IPS-NIHi11 (cell line): ENCODE measurements at regions not wholly inside any gene's neighbourhood (a gene's known extent, or its start where the extent isn't known, plus 50 kb on each side); places are given as distances from the start of the nearest gene placed in this dataset.

Experiments used
- DNase-seq: peaks from one replicate; pipeline ENCODE4 v3.0.0; 2012; ENCODE audit warnings: mixed read lengths, low spot score

DNA sequence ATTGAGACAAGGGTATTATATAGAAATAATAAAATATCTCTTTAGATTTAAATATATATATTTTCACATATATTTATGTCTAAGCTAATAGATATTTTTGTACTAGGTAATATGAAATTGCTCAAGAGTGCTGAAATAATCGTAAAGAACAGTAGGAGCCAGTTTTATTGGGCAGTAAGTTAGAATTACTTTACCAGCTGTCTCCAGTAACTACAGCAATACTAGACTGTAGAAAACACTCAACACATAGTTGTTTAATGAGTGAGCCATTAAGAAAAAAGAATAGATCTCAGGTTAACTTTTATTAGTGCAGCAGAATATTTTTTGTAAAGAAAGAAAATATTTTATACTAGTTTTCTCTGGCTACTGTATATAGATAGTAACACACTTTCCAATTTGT, 715.2 kb downstream of the TRIML1 start:
- DNase-seq: no peak

DNA sequence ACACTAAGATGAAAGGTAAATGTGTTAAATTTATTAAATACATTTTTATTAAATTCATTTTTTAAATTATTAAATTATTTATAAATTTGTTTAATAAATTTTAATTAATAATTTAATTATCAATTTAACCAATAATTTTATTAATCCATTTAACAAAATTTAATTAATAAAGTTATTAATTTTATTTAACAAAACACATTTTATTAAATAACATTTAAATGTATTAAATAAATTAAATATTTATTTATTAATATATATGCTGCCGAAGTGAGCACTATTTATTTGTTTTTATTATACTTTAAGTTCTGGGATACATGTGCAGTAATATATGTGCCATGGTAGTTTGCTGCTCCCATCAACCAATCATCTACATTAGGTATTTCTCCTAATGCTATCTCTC, 719.5 kb downstream of the TRIML1 start:
- no peak for DNase-seq

DNA sequence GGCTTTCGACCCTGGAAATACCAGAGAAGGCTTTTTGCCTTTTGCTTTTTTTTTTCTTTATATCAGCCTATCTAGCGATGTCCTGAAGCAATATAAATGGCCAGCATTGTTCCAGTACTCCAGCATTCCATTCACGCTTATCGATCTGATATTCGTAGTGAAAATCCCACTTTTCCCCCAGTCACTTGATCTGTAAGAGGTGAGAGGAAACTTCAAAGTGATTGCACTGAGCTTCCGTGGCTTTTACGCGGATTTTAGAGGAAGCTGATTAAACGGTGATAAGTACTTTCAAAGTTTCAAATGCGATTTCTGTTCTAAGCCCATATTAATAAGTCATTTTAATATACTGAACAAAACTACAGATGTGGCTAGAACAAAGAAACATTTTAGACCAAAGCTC, 725.5 kb downstream of the TRIML1 start:
- DNase-seq: no peak

DNA sequence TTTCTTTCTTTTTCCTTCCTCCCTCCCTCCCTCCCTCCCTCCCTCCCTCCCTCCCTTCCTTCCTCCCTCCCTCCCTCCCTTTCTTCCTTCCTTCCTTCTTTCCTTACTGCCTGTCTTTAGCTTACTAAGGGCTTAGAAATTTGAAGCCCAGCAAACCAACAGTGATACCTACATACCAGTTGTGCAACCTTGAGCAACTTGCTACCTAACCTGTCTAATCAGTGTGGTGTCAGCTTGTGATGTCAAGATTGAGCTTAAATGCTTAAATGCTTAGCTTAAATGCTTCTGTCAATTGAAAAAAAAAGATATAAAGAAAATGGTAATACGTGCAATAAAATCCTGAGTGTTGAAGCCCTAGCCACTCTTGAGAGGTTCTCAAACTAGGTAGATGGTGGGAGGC, 728.6 kb downstream of the TRIML1 start:
- no peak for DNase-seq

DNA sequence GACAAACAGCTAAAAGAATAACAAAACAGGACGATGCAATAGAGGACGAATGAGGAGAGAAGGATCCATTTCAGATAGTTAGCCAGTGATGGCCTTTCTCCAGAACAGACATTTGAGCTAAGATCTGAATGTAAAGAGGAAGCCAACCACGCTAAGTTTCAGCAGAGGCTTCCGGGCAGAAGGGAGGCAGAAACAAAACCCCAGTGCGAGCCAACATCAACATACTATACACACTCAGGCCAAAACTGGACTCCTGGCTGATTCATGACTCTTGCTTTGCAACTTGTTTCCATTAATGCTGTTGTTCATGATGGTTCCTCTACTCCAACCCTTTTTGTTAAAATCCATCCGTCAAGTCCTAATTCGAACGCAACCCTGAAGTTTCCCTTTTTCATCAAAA, 730.3 kb downstream of the TRIML1 start:
- DNase-seq: no peak

DNA sequence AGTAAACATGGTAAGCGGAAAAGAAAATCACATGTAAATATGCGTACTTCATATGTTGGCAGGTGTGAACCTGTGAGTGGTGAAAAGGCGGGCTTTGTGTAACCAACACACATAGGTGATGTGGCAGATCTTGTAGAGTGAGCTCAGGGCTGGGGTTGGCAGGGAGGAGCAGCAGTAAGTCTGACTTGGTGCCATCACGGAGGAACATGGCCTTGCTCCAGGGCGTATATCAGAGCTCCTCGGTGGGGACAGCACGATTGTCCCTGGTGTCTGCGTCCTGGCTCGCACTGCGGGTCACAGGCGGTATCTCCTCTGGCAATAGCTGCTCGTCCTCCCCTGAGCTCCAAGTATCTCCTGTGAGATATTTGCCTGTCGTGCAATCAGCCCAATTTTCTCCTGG, 733.6 kb downstream of the TRIML1 start:
- DNase-seq: no peak

DNA sequence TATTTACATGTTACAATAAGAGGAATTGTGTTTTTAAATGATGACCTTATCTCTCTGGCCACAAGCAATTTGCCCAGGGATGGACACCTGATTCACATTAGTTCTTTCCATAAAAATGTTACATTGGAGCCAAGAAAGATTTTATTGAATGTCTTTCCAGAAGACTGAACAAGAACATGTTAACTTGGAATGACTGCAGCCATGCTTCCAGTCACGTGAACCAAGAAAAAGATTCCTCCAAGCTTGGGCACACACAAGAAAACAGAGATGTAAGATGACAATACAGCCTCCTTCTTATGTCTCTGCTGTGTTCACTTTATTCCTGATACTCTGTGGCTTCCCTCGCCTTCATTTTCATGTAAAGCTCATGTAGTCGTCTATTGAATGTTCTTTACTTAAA, 737.6 kb downstream of the TRIML1 start:
- DNase-seq: no peak

DNA sequence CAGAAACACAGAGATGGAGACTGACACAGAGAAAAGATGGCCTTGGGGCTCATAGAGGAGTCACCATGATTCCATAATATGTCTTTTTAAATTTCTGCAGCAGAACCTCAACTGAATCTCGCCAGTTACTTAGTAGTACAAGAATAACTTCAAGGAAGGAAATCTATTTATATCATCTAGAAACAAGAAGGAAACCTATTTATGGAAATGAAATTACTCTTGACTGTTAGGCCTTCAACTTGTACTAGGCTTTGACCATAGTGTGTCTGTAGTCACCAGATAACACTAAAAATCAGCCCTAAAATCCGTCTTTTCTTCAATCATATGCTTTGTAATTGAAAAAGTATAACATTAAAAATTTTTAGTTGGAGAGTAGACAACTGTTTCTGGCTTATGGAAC, 740.4 kb downstream of the TRIML1 start:
- DNase-seq: no peak

DNA sequence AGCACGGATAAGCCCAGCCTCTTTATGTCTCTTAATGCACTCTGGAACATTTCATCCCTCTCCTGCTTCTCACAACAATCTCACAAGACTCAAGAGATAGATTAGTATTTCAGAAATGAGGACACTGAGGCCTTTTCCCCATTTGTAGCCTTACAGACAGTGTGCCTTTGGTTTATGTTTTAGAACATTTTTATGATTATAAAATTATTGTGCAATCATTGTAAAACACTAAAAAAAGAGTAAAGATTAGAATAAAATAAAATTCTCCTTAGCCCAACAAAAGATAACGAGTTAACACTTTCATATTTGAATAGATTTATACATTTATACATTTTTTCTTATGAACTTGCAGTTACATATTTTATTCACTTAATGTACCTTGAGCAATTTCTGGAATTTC, 748.7 kb downstream of the TRIML1 start:
- DNase-seq: no peak

DNA sequence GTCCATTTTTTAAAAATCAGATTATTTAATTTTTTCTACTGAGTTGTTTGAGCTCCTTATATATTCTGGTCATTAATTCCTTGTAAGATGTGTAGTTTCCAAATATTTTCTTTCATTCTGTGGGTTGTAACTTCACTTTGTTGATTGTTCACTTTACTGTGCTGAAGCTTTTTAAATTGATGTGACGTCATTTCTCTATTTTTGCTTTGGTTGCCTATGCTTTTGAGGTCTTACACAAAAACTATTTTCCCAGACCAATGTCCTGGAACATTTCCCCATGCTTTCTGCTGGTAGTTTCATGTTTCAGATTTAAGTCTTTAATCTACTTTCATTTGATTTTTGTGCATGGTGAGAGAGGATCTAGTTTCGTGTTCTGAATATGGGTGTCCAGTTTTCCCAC, 753.6 kb downstream of the TRIML1 start:
- DNase-seq: no peak

DNA sequence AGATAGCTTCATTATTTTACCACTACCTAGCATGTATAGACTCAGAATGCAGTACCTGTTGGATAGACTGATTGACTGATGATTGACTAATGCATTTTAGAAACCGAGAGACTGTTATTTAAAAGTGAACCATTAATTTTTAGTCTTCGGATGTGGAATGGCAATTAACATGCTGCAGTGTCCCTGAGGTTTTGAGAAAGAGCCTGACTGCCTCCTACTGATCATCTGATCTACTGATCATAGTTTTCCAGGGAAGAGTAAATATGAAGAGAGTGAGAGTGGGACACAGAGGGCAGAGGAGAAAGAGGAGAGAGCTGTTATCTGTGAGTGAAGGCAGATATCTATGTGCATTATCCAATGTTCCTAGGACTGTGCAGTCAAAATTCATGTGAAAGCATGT, 764.7 kb downstream of the TRIML1 start:
- DNase-seq: no peak

DNA sequence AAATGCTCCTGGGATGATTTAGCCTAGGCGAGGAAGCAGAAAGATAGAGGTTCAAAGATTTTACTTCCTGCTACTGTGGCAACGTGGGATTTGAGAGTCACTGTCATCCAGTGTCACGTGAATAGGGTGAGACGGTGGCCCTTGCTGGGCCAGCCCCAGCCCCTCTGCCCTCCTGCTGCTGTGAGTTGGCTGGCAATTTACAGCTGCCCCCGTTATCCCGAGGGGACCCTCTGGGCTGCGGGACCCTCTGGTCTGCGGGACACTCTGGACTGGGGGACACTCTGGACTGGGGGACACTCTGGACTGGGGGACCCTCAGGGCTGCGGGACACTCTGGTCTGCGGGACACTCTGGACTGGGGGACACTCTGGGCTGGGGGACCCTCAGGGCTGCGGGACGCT, 765.4 kb downstream of the TRIML1 start:
- DNase-seq: no peak

DNA sequence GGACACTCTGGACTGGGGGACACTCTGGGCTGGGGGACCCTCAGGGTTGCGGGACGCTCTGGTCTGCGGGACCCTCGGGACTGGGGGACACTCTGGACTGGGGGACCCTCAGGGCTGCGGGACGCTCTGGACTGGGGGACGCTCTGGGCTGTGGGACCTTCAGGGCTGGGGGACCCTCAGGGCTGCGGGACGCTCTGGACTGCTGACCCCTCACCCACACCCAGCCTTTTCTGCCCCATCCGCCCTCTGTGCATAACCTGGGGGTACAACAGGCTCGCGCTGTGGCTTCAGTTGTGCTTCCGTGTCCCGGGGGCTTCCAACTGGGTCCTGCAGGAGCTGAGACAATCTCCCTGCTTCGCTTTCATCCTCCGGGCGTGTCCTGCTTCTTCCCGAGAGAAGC, 766.0 kb downstream of the TRIML1 start:
- no peak for DNase-seq

DNA sequence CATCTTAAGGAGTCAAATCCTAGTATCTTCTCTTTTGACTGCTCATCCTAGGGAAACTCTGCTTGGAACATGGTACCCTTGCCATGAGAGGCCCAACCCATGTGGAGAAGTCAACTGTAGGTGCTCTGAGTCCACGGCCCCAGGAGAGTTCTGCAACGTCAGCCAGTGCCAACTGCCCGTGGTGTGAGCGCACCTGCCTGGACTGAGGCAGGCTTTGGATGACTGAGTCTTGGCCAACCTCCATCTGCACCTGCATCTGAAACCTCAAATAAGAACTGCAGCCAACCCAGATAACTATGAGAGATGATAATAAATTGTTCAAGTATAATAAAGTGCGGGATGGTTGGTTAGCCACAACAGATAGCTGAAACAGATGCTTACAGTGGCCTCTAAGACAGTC, 772.0 kb downstream of the TRIML1 start:
- no peak for DNase-seq

DNA sequence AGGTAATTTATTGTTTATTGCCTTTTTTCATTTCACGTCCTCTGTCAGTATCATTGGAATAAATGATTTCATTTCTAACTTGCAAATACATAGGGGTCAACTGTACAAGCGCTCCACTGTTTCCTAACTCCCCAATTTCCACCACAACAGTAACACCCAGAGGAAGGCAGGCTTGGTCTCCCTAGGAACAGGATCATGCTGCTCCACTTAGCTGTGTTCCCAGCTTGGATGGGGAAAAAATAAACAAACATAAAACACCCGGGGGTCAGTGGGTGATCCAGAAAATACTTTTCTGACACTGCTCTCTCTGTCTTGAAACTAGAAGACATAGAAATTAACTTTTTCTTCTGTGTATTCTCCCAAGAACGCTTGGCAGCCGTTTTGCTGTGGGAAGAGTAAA, 772.5 kb downstream of the TRIML1 start:
- DNase-seq: no peak

DNA sequence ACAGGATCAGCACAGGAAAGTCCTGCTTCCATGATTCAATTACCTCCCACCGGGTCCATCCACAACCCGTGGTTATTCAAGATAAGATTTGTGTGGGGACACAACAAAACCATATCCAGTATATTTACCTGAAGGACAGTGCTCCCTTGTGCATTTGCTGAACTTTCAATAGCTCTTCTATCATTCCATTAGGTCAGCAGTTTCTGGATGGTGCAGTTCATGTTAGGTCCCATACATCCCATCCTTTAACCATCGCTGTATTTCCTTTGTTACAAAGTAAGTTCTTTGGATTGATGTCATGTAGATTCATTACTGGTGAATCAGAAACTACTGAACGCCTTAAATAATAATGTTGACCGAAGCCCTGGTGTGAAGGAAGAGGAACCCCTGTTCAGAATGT, 775.9 kb downstream of the TRIML1 start:
- DNase-seq: no peak

DNA sequence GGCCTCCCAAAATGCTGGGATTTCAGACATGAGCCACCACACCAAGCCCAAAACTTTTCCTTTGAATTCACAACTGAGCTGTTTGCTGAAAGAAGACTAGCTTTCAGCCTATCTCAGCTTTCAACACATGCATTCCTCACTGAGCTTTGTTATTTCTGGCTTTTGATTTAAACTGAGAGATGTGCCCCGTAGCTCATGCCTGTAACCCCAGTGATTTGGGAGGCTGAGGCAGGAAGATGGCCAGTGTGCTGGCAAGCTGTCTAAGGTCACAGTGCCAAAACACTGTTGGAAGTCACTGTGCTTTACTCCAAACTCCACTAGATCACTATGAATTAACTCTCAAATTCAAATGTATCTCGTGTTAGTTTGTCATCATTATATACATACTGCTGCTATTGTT, 779.5 kb downstream of the TRIML1 start:
- DNase-seq: no peak

DNA sequence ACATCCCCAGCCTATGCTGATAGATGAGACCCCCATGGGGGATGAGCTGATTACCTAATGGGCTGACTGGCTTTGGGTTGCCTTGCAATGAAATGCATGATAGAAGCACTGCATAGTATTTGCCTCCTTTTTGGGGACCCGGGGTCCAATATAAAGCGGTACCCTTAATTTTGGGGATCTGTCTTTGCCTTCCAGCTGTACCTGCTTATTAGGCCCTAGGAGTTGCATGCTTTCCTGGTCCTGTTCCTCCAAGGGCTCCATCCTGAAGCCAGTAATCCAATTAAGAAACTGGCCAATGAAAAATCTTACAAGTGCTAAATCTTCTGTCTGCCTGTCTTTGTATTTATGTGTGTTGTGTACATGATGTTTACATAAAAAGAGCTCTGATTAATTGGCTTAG, 791.6 kb downstream of the TRIML1 start:
- DNase-seq: no peak

DNA sequence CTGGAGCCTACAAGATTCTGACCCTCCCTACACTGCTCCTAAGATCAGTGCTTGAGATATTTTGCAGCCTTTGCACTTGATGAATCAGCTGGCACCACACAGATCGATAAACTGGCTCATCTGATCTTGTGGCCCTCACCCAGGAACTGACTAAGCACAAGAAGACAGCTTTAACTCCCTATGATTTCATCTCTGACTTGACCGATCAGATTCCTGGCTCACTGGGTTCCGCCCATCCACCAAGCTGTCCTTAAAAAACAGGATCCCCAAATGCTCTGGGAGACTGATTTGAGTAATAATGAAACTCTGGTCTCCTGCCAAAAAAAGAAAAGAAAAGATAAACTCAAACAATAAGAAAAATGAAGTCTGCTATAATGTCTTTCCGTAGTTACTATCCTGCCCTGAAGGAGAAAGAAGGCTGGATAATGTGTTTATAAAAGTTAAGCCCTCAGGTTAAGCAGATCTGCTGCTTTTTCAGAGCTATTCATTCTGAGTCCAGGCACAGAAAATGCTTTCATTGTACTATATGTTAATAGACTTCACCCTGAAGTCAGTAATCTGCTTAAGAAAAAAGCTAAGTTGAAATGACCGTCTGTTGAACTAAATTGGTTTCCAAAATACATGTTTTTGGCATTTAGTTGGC, 795.2 kb downstream of the TRIML1 start:
- no peak for DNase-seq

DNA sequence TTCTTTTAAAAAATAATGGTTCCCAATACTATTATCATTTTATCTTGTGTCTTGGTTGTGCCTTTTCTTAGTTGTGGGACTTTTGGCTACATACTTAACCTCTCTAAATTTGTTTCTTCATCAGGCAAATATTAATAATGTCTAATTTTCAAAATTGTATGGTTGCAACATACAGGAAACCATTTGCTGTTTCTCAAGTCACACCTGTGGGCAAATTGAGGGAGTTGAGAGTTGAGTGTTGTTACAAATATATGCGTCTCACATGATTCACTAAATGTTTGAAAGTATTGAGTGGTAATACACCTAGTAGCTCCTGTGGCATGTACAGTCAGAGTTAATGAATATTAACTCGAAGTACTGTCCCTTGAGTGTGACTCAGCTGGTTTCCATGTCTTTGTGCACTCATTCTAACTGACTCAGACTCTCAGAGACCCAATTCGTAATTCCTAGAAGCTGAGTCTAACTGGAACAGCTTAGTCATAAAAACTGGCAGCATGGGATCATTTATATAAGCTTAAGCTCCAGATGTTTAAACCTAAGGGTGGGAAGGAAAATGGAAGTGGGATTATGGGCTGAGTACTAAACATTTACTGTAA, 802.4 kb downstream of the TRIML1 start:
- no peak for DNase-seq

DNA sequence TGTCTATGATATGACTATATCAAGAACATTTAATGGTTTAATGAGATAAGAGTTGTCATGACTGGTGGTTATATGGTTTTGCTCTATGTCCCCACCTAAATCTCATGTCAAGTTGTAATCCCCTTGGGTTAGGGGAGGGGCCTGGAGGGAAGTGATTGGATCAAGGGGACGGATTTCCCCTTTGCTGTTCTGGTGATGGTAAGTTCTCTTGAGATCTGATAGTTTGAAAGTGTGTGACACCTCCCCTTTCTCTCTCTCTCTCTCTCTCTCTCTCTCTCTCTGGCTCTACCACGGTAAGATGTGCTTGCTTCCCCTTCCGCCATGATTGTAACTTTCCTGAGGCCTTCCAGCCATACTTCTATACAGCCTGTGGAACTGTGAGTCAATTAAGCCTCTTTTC, 803.4 kb downstream of the TRIML1 start:
- DNase-seq: no peak

DNA sequence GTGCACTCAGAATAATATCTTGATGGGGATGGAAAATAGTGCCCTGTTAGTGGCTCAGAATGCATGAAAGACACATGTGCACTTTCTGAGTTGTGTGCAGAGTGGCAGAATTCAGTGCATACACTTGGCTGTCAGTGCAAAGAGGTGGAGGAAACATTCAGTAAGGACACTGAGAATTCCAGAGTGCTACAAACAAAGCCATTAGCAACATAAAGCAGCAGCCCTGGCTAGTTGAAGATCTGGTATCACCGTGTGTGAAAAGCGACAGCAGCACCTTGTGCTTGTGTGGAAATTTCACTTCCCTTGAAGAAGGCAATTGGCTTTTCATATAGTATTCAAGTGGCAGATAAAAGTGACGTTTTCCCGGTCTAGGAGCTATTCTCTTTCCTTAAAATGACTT, 810.4 kb downstream of the TRIML1 start:
- peak; percentile 20 for DNase-seq

DNA sequence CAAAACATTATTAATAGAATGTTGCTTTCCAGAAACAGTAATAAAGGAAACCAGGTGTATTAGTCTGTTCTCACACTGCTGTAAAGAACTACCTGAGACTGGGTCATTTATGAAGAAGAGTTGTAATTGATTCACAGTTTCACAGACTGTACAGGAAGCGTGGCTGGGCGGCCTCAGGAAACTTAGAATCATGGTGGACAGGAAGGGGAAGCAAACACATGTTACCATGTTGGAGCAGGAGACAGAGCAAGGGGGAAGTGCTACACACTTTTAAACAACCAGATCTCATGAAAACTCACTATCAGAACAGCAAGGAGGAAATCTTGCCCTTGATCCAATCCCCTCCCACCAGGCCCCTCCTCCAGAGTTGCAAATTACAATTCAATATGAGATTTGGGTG, 815.8 kb downstream of the TRIML1 start:
- DNase-seq: no peak

DNA sequence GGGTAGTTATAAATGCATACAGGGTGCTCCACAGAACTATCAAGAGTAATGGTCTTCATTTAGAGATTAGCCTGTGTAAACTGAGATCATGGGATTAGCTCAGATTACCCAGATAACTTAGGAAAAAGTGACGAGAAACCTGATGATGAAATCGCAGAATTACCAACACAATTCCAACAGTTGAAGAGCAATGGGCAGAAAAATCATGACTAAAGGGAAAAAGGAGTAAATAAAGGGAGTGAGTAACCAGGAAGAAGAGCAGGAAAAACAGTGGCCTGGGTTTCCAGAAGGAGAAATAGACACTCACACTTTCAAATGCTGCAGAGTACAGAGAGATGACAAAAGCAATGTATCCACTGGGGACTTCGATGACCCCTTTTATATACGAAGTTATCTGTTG, 817.3 kb downstream of the TRIML1 start:
- no peak for DNase-seq

DNA sequence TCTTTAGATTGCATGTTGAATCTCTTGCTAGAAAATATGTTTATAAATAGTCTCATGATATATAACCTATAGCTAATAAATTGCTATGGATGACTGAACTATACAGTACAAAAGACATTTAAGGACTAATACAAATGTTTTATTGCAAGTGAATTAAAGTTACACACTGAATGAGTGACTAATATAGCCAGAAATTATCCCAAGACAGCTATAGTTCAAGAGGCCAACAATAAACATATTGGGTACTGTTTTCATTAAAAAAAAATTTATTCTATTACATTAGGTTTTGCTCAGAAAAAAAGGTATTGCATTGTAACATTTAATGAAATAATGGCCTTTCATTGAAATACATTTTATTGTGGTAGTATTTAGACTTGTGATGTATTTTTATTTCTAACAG, 819.1 kb downstream of the TRIML1 start:
- DNase-seq: no peak
